ENCODE measurements at regions not wholly inside any gene's neighbourhood (a gene's known extent, or its start where the extent isn't known, plus 50 kb on each side); places are given as distances from the start of the nearest gene placed in this dataset.

DNA sequence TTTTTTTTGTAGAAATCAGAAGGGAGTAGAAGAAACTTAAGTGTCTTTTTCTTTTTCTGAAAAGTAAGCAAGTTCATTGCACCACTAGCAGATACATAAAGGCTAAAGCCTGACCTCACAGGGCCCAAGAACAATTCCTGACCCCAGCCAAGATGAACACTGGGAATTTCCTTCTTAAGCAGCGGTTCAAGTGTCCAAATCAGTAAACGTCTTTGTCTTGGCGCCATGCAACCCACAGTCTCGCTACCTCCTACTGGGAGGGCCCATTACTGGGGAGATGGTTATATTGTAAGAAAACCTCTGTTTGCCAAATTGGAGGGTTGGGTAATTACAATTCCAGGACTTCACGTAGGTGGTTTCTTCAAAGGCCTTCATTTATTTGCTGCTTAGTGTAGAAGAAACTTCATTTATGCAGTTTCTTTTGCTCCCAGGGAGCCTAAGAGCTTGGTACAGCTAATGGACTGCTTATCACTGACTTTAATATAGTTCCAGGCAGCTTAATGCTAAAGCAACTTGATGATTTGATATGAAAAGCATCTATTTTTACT lies 58.3 kb upstream of the ADRB1 start:
- Mint-ChIP-seq H3K9me3 (ENCODE audit: insufficient read depth) (peaks cover 9% of the 10 kb centered on the region), H3K4me3 (no peak overlapping the region), H3K27me3 (peaks cover 9% of the 10 kb centered on the region), H3K27ac (no peak overlapping the region), H3K4me1 (peaks cover 8% of the 10 kb centered on the region)
- no peak overlapping the region for H3K27ac ChIP-seq (ENCODE audit: low read length in 2 of 2)
- DNase-seq: no peak
- H3K9ac ChIP-seq (ENCODE audit: low read length): no peak overlapping the region
- no peak for ATAC-seq (ENCODE audit: low read depth)
- no peak overlapping the region for H2AFZ ChIP-seq (ENCODE audit: insufficient read depth, low read depth, low read length, poor library complexity, severe bottlenecking)
- no peaks in the 10 kb centered on the region for H4K20me1 ChIP-seq (ENCODE audit: control insufficient read depth, insufficient read depth, low read length, poor library complexity, severe bottlenecking)
- peaks cover 3 to 7% of the 10 kb centered on the region in 2 donors for H3K4me1 ChIP-seq (ENCODE audit: control insufficient read depth in 2 of 2, insufficient read depth in 2 of 2, low read length in 2 of 2)
- no peak overlapping the region for H3K4me3 ChIP-seq (ENCODE audit: control extremely low read depth in 1 of 5, extremely low read depth in 1 of 5, insufficient read depth in 1 of 5, low read depth in 2 of 5, low read length in 4 of 5)
- no peaks in the 10 kb centered on the region for H3K27me3 ChIP-seq (replicated peaks in 1 of 4; ENCODE audit: control extremely low read depth in 1 of 4, control insufficient read depth in 3 of 4, insufficient read depth in 4 of 4, low read length in 3 of 4)
- H3K9me3 ChIP-seq (ENCODE audit: control extremely low read depth in 1 of 3, control insufficient read depth in 2 of 3, insufficient read depth in 1 of 3, low read length in 2 of 3): peaks cover 0 to 9% (median 4%) of the 10 kb centered on the region in 3 donors
- CTCF ChIA-PET: no interaction called here
- no peaks in the 10 kb centered on the region for H3K36me3 ChIP-seq (replicated peaks in 1 of 2; ENCODE audit: control extremely low read depth in 1 of 2, control insufficient read depth in 1 of 2, extremely low read depth in 1 of 2, insufficient read depth in 2 of 2, low read length in 1 of 2)
- WGBS (ENCODE audit: insufficient coverage): 94% methylated on average over 3 of the region's 5 CpGs
- no peak overlapping the region for H3K4me2 ChIP-seq (replicated peaks; ENCODE audit: low read depth, low read length, poor library complexity, severe bottlenecking)
- POLR2A ChIA-PET: no interaction called here
- intact Hi-C loops (cut with micrococcal nuclease): no loop called here
- TF ChIP-seq, protein P1, sequence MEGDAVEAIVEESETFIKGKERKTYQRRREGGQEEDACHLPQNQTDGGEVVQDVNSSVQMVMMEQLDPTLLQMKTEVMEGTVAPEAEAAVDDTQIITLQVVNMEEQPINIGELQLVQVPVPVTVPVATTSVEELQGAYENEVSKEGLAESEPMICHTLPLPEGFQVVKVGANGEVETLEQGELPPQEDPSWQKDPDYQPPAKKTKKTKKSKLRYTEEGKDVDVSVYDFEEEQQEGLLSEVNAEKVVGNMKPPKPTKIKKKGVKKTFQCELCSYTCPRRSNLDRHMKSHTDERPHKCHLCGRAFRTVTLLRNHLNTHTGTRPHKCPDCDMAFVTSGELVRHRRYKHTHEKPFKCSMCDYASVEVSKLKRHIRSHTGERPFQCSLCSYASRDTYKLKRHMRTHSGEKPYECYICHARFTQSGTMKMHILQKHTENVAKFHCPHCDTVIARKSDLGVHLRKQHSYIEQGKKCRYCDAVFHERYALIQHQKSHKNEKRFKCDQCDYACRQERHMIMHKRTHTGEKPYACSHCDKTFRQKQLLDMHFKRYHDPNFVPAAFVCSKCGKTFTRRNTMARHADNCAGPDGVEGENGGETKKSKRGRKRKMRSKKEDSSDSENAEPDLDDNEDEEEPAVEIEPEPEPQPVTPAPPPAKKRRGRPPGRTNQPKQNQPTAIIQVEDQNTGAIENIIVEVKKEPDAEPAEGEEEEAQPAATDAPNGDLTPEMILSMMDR (IDR thresholded peaks at IDR 0.05): no peak
- TF ChIP-seq EZH2 (IDR thresholded peaks at IDR 0.05; ENCODE audit: borderline replicate concordance, insufficient read depth, low read depth, low read length, poor library complexity, severe bottlenecking): no peak
- no peaks in the 10 kb centered on the region for H3K79me2 ChIP-seq (ENCODE audit: control insufficient read depth, insufficient read depth, low read length)

DNA sequence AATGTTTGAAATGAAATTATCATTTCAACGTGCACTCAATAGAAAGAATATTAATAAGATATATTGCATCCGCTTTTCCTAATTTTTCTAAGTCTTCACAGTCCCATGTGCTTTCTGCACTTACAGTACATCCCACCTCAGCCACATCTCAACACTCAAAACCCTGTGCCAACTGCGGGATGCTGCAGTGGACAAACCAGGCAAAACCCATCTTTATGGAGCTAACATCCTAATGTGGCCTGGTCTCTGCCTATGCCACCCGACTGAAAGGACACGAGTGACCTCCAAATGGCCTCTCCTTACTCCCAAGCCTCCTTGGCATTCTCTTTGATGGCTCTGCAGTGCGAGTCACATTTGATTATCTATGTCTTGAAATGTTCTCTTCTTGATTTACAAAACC lies 57.4 kb upstream of the ADRB1 start:
- H3K4me1 Mint-ChIP-seq: peaks cover 8% of the 10 kb centered on the region
- no peak overlapping the region for H3K9ac ChIP-seq (ENCODE audit: low read length)
- DNase-seq (no peak), ATAC-seq (ENCODE audit: low read depth) (no peak)
- no peak overlapping the region for H3K4me3 ChIP-seq (ENCODE audit: control extremely low read depth in 1 of 5, extremely low read depth in 1 of 5, insufficient read depth in 1 of 5, low read depth in 2 of 5, low read length in 4 of 5)
- H2AFZ ChIP-seq (ENCODE audit: insufficient read depth, low read depth, low read length, poor library complexity, severe bottlenecking): no peak overlapping the region
- no peak overlapping the region for H3K4me2 ChIP-seq (replicated peaks; ENCODE audit: low read depth, low read length, poor library complexity, severe bottlenecking)
- H4K20me1 ChIP-seq (ENCODE audit: control insufficient read depth, insufficient read depth, low read length, poor library complexity, severe bottlenecking): no peaks in the 10 kb centered on the region
- H3K4me3 Mint-ChIP-seq: no peak overlapping the region
- H3K9me3 ChIP-seq (ENCODE audit: control extremely low read depth in 1 of 3, control insufficient read depth in 2 of 3, insufficient read depth in 1 of 3, low read length in 2 of 3): peaks cover 0 to 9% (median 4%) of the 10 kb centered on the region in 3 donors
- ChIA-PET POLR2A (no interaction called here), CTCF (no interaction called here)
- no peaks in the 10 kb centered on the region for H3K27me3 ChIP-seq (replicated peaks in 1 of 4; ENCODE audit: control extremely low read depth in 1 of 4, control insufficient read depth in 3 of 4, insufficient read depth in 4 of 4, low read length in 3 of 4)
- H3K27ac Mint-ChIP-seq: no peak overlapping the region
- TF ChIP-seq, protein P1 (IDR thresholded peaks at IDR 0.05): no peak
- TF ChIP-seq EZH2 (IDR thresholded peaks at IDR 0.05; ENCODE audit: borderline replicate concordance, insufficient read depth, low read depth, low read length, poor library complexity, severe bottlenecking): no peak
- H3K27me3 Mint-ChIP-seq: peaks cover 9% of the 10 kb centered on the region
- no peaks in the 10 kb centered on the region for H3K36me3 ChIP-seq (replicated peaks in 1 of 2; ENCODE audit: control extremely low read depth in 1 of 2, control insufficient read depth in 1 of 2, extremely low read depth in 1 of 2, insufficient read depth in 2 of 2, low read length in 1 of 2)
- H3K79me2 ChIP-seq (ENCODE audit: control insufficient read depth, insufficient read depth, low read length): no peaks in the 10 kb centered on the region
- intact Hi-C loops (cut with micrococcal nuclease): no loop called here
- H3K27ac ChIP-seq (ENCODE audit: low read length in 2 of 2): no peak overlapping the region
- WGBS (ENCODE audit: insufficient coverage): 80% methylated on average over 2 of the region's 6 CpGs
- peaks cover 3 to 7% of the 10 kb centered on the region in 2 donors for H3K4me1 ChIP-seq (ENCODE audit: control insufficient read depth in 2 of 2, insufficient read depth in 2 of 2, low read length in 2 of 2)
- peaks cover 9% of the 10 kb centered on the region for H3K9me3 Mint-ChIP-seq (ENCODE audit: insufficient read depth)
